Smooth muscle cell (in vitro differentiated cells): ENCODE measurements at regions not wholly inside any gene's neighbourhood (a gene's known extent, or its start where the extent isn't known, plus 50 kb on each side); places are given as distances from the start of the nearest gene placed in this dataset.

Experiments
- DNase-seq: peaks from one replicate; lab custom pipeline; 2025; ENCODE audit not compliant: unreplicated experiment; lab: John Stamatoyannopoulos, UW
- H2AFZ ChIP-seq: fragments of 200-600 bp; sonication (generic); 2 replicates; pipeline ENCODE4 v1.6.0; 2016; ENCODE audit warnings: antibody characterized with exemption, low read depth, mild to moderate bottlenecking
- H3F3A ChIP-seq: fragments of 200-600 bp; sonication (generic); 2 replicates; pipeline ENCODE4 v1.6.0; 2017; ENCODE audit warnings: antibody characterized with exemption, low read depth
- H3K27ac ChIP-seq: fragments of 200-600 bp; sonication (generic); 2 replicates; pipeline ENCODE4 v1.5.1; 2016; ENCODE audit warnings: low read depth, mild to moderate bottlenecking
- H3K27me3 ChIP-seq: fragments of 200-600 bp; sonication (generic); 2 replicates; pipeline ENCODE4 v1.6.1; 2016; ENCODE audit warnings: low read depth, mild to moderate bottlenecking
- H3K36me3 ChIP-seq: fragments of 200-600 bp; sonication (generic); 2 replicates; pipeline ENCODE4 v1.5.1; 2016; ENCODE audit warnings: low read depth
- H3K4me1 ChIP-seq: fragments of 200-600 bp; sonication (generic); 2 replicates; pipeline ENCODE4 v1.5.1; 2016; ENCODE audit warnings: low read depth
- H3K4me2 ChIP-seq: fragments of 200-600 bp; sonication (generic); 2 replicates; pipeline ENCODE4 v1.6.0; 2016; ENCODE audit warnings: mild to moderate bottlenecking
- H3K4me3 ChIP-seq: fragments of 200-600 bp; sonication (generic); 2 replicates; pipeline ENCODE4 v1.5.1; 2016; ENCODE audit warnings: mild to moderate bottlenecking
- H3K79me2 ChIP-seq: fragments of 200-600 bp; sonication (generic); 2 replicates; pipeline ENCODE4 v1.6.0; 2016; ENCODE audit warnings: low read depth, mild to moderate bottlenecking
- H3K9ac ChIP-seq: fragments of 200-600 bp; sonication (generic); 2 replicates; pipeline ENCODE4 v1.6.0; 2016; ENCODE audit warnings: low read depth
- H3K9me3 ChIP-seq: fragments of 200-600 bp; sonication (generic); replicated peaks from 2 replicates; pipeline ENCODE4 v1.5.1; 2016; ENCODE audit warnings: low read depth
- H4K20me1 ChIP-seq: fragments of 200-600 bp; sonication (generic); 2 replicates; pipeline ENCODE4 v1.6.0; 2016; ENCODE audit warnings: low read depth
- WGBS: methylation state at CpG from one replicate; pipeline ENCODE4 v1.1.7; 2016; ENCODE audit warnings: low lambda C conversion rate; 5-methylcytosine and 5-hydroxymethylcytosine counted together
- TF ChIP-seq, protein P1 (sequence below): fragments of 200-600 bp; sonication (generic); IDR thresholded peaks from 2 replicates; pipeline ENCODE4 v1.5.1; 2017; ENCODE audit warnings: borderline replicate concordance, mild to moderate bottlenecking, antibody characterized with exemption; ENCODE audit not compliant: insufficient read depth, poor library complexity, severe bottlenecking

DNA sequence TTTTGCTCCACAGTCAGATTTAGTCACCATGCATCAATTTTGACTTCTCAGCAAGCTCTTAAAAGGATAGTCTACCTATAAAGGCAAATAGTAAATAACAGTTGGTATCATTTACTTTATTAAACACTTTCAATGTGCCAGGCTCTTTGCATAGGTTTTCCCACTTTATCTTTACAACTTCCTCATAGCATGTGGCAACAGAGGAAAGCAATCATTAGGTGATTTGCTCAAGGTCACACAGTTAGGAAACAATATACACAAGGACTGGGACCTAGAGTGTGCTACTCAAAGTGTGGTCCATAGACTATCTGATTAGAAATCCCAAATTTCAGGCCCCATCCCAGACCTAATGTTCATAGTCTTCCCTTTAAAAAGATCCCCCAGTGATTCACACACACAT, 212.3 kb downstream of the MTERF1 start:
- Histone ChIP-seq H3K27me3 (peaks cover 9% of the 10 kb centered on the region), H3K79me2 (no peaks in the 10 kb centered on the region), H3K4me1 (no peaks in the 10 kb centered on the region), H3K9me3 (no peaks in the 10 kb centered on the region), H4K20me1 (no peaks in the 10 kb centered on the region), H3K36me3 (no peaks in the 10 kb centered on the region), H3K4me2 (no peak overlapping the region), H3K4me3 (no peak overlapping the region), H3K27ac (no peak overlapping the region), H3F3A (no peaks in the 10 kb centered on the region), H2AFZ (no peak overlapping the region), H3K9ac (no peak overlapping the region)
- TF ChIP-seq, protein P1, sequence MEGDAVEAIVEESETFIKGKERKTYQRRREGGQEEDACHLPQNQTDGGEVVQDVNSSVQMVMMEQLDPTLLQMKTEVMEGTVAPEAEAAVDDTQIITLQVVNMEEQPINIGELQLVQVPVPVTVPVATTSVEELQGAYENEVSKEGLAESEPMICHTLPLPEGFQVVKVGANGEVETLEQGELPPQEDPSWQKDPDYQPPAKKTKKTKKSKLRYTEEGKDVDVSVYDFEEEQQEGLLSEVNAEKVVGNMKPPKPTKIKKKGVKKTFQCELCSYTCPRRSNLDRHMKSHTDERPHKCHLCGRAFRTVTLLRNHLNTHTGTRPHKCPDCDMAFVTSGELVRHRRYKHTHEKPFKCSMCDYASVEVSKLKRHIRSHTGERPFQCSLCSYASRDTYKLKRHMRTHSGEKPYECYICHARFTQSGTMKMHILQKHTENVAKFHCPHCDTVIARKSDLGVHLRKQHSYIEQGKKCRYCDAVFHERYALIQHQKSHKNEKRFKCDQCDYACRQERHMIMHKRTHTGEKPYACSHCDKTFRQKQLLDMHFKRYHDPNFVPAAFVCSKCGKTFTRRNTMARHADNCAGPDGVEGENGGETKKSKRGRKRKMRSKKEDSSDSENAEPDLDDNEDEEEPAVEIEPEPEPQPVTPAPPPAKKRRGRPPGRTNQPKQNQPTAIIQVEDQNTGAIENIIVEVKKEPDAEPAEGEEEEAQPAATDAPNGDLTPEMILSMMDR: no peak
- no peak for DNase-seq

DNA sequence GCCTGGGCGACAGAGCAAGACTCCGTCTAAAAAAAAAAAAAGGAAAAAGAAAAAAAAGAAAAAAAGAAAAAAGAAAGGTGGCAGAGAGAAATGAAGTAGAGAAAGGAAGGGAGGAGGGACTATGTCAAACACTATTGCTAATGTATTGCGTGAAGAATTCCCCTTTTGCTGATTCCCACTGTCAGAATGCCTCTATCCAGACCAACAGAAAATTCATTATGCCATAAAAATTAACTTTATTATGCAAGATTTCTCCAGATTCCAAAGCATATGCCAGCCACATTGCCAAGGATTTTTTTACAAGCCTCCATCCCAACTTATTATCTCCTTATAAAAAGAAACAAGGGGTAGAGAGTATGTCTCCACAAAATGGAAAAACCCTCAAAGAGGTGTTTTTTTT, 209.3 kb downstream of the MTERF1 start:
- Histone ChIP-seq H3K9me3 (no peaks in the 10 kb centered on the region), H4K20me1 (no peaks in the 10 kb centered on the region), H3K4me2 (no peak overlapping the region), H2AFZ (no peak overlapping the region), H3K27ac (no peak overlapping the region), H3K36me3 (no peaks in the 10 kb centered on the region), H3K27me3 (no peaks in the 10 kb centered on the region), H3K79me2 (no peaks in the 10 kb centered on the region), H3K4me3 (no peak overlapping the region), H3K9ac (no peak overlapping the region), H3F3A (no peaks in the 10 kb centered on the region), H3K4me1 (no peaks in the 10 kb centered on the region)
- TF ChIP-seq, protein P1: no peak
- DNase-seq: no peak
- WGBS: 94% methylated on average over 2 of the region's 3 CpGs

DNA sequence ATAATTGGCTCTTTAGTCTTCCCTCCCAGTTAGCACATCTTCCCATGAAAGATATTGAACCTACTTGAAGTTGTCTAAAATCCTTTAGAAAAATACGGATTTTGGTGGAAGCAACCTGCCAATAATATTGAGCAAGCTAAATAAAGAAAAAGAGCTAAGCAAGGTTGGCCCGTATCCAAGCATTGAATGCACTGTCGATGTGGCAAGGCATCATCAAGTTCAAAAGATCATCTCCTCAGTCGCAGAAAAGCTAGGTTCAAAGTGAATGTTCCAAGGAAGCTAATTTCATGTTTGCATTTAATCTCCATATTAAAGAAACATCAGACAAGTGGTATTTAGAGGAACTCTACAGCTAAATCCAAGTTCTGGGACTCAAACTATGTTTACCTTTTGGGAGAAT, 206.0 kb downstream of the MTERF1 start:
- H3F3A ChIP-seq: no peaks in the 10 kb centered on the region
- H3K4me3 ChIP-seq: no peak overlapping the region
- no peaks in the 10 kb centered on the region for H3K79me2 ChIP-seq
- no peaks in the 10 kb centered on the region for H3K9me3 ChIP-seq
- DNase-seq: no peak
- H3K36me3 ChIP-seq: no peaks in the 10 kb centered on the region
- H3K4me2 ChIP-seq: no peak overlapping the region
- no peaks in the 10 kb centered on the region for H3K4me1 ChIP-seq
- no peak overlapping the region for H3K27ac ChIP-seq
- H3K27me3 ChIP-seq: no peaks in the 10 kb centered on the region
- no peak overlapping the region for H2AFZ ChIP-seq
- 92% methylated on average over 4 of the region's 4 CpGs for WGBS
- no peaks in the 10 kb centered on the region for H4K20me1 ChIP-seq
- TF ChIP-seq, protein P1: no peak
- H3K9ac ChIP-seq: no peak overlapping the region

DNA sequence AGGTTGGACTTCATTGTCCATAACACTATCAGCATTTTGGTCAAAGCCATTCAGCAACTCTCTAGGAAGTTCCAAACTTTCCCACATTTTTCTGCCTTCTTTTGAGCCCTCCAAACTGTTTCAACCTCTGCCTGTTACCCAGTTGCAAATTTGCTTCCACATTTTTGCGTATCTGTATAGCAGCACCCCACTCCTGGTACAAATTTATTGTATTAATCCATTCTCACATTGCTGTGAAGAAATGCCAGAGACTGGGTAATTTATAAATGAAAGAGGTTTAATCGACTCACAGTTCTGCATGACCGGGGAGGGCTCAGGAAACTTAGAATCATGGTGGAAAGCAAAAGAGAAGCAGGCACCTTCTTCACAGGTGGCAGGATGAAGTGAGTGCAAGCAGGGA, 198.8 kb downstream of the MTERF1 start:
- Histone ChIP-seq H3K9me3 (peaks cover 6% of the 10 kb centered on the region), H3K79me2 (no peaks in the 10 kb centered on the region), H4K20me1 (no peaks in the 10 kb centered on the region), H3K27me3 (no peaks in the 10 kb centered on the region), H3K27ac (no peak overlapping the region), H3K4me2 (no peak overlapping the region), H3F3A (peaks cover 13% of the 10 kb centered on the region), H3K4me3 (no peak overlapping the region), H3K36me3 (no peaks in the 10 kb centered on the region), H3K4me1 (peaks cover 9% of the 10 kb centered on the region), H2AFZ (no peak overlapping the region), H3K9ac (no peak overlapping the region)
- DNase-seq: no peak
- WGBS: 96% methylated on average over 3 of the region's 3 CpGs
- TF ChIP-seq, protein P1: no peak
